HG03442 (cell line): ENCODE measurements at regions not wholly inside any gene's neighbourhood (a gene's known extent, or its start where the extent isn't known, plus 50 kb on each side); places are given as distances from the start of the nearest gene placed in this dataset.

Experiments
- ATAC-seq: cut with Tn5 transposase; IDR thresholded peaks from one replicate; pipeline ENCODE4 v1.9.1; 2021; ENCODE audit warnings: mild to moderate bottlenecking, moderate library complexity; ENCODE audit not compliant: unreplicated experiment

DNA sequence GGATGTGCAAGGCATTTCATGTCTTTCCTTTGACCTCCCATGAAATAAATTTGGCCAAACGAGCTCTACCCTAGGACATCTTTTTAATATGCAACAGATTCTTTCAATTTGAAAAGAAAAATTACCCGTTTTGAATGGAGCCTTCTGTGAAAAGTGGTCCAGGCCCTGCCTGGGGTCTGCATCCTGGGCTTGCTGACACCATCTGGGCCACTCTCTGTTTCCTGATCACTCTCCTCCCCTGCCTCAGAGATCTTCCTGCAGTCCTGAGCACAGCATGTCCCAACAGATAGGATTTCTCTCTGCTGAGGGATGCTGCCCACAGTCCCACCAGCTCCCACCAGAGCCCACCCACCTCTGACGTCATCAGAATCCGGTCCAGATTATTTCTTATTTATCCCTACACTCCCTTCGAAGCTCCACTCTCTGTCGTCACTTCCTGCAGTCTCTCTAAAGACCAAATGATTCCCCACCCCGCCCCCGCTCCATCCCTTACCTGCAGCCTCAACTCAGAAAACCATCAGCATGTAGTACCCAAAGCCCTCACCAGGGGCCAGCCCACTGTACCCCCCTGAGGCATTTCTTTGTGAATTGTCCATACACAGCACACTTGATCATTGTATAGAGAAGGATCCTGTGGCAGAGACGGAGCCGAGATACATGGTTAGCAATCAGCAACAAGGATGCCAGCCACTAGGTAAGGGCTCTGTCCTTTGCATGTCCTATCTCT, 192.1 kb upstream of the MGMT start:
- no peak for ATAC-seq

- no peak for ATAC-seq
Observed at GRCh38 chr10:129275886-129276285, 191.2 kb upstream of the MGMT start.

- ATAC-seq: no peak
Observed at GRCh38 chr10:129277084-129277483, 190.0 kb upstream of the MGMT start.

DNA sequence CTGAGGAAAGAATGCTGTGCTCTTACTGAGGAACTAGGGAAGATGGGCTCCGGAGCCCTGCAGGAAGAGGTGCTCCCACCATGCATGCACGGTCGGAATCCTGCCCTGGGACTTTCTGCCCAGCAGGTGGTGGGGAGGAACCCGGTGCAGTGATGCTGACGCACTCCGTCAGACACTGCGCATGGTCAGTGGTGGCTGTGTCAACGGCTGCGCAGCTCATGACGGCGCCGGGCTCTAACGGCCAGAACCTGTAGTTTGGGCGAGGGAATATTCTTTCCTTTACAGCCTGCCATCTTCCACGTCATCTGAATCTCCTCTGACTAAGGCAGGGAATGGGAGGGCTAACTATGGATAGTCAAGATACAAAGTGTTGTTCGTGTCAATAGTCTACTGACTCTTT, 189.2 kb upstream of the MGMT start:
- no peak for ATAC-seq

DNA sequence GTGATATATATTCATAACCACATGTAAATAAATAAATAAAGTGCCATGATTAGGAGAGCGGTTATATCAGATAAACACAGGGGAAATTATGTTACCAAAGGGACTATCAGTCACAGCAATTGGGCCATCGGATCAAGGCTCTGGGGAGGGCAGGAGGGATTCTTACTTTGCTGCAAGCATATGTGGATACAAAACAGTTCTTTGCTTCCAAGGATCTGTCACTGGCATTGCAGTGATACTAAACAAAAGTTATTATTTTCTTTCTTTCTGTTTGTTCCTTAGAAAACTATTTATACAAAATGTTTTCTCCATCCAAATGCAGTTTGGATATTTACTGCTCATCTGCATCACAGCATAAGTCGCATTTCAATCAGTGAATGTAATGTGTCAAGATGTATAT, 188.4 kb upstream of the MGMT start:
- ATAC-seq: no peak

- no peak for ATAC-seq
Observed at GRCh38 chr10:129279446-129280154, 187.4 kb upstream of the MGMT start.

GRCh38 chr10:129280155-129280502, 186.9 kb upstream of the MGMT start:
- ATAC-seq: no peak

DNA sequence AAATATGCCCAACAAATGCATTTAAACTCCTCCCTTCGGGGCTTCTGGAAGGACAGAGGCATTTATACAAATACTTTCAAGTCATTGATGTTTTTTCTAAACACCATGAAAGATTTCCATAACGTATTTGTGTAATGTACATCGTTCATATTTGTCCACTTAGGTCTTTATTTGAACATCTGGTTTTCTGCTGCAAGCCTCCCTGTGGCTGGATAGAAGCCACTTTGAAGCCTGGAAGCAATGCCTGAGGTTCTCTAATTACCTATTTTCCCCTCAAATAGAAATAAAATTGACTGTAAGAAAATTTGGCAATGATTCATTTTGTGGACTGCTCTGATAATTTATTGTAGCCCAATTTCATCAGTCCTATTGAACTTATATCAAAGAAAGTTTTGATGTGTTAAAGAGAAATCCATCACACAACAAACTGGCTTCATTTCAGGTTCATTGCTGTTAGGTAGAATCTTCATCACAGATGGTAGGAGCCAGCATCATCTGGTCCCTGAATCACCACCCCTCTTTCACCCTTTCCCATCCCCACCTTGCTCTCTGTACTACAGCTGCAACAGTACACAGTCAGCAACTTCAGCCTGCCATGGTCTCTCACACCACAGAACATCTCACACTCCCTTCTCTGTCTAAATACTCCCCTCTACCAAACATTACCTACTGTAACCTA, 186.0 kb upstream of the MGMT start:
- ATAC-seq: no peak

GRCh38 chr10:129285459-129285858, 181.6 kb upstream of the MGMT start:
- ATAC-seq: no peak

DNA sequence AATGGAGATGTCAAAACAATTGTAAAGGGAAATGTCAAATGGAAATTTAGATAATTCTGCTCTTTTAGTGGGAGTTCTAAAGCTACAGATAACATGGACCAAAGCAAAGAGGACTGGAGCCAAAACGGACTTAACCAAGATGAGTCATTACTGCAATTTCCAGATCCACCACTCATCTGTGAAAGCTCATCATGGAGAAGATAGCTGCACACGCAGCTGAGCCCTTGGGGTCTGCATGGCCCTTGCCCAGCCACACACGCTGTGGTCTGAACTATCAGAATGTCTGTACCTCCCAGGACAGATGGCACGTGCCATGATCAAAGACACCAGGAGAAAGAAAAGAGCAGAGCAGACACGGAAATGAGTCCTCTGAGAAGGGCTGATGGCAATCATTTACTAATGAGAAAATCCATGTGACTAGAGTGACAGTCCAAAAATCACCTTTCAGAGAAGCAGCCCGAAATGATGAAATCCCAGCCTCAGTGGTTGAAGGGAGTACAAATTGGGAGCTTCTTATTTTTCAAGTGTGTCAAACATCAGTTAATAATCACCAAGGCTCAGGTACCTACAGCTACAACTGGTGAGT, 177.9 kb upstream of the MGMT start:
- ATAC-seq: no peak

GRCh38 chr10:129293991-129294700, 172.9 kb upstream of the MGMT start:
- no peak for ATAC-seq

GRCh38 chr10:129294944-129295343, 172.1 kb upstream of the MGMT start:
- ATAC-seq: no peak

- no peak for ATAC-seq
Observed at GRCh38 chr10:129305046-129305445, 162.0 kb upstream of the MGMT start.

DNA sequence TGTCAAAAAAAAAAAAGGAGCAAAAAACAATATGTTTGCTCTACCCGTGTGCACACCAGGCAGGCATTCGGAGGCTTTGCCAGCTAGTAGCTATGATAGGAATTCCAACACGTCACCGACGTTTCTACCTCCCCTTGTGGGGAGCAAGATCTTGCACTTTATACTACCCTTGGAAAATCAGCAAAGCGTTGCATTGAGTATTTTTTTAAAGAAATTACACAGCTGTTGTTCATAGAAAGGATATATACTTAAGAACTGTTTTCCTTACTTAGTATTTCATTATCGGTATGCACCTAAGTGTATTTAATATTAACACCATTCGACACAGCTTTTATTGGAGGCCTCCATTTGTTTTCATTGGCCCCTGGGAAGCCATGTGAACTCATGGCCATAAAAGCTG, 159.9 kb upstream of the MGMT start:
- ATAC-seq: no peak

DNA sequence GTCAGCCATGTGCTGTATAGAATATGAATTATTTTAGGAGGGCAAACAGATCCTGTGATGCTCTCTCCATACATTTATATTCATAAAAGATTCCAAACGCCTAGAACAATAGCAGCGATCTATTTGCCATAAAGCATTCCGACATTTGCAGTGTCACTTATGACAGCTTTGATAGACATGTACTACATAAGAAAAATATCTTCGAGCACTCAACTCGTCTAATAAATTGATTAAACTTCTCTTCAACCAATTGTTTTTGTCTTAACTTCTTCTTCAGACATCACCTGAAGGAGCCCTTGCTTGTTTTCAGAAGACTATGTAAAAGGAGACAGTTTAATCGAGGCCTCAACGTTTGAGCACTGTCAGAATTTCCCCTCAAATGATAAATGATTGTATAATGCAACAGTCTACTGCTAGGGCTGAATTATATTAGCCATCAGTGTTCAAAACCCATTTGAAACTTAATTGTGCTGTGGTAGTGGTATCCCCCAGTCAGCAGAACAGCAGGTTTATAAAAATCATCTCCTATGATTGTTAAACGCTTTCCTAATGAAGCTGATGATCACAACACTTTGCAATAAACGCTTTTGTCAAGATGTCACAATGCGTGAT, 158.0 kb upstream of the MGMT start:
- ATAC-seq: no peak

- ATAC-seq: no peak
Observed at GRCh38 chr10:129309565-129309964, 157.5 kb upstream of the MGMT start.

GRCh38 chr10:129310881-129311280, 156.2 kb upstream of the MGMT start:
- ATAC-seq: no peak

DNA sequence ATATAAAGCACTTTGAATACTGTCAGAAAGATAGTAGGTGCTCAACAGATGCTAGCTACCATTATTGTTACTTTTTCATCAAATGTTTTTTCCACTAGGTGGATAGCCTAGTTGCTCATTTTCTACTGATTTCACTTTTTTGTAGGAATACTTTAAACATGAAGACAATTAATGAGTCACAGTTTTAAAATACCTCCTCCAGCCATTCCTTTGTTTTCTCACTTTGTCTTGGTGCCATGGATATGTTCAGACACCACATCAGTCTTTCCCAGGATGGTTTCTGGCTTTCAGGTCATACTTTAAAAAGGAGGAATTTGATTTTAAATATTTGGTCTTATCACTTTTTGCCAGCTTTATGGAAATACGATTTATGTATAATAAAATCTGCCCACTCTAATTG, 147.1 kb upstream of the MGMT start:
- ATAC-seq: no peak

DNA sequence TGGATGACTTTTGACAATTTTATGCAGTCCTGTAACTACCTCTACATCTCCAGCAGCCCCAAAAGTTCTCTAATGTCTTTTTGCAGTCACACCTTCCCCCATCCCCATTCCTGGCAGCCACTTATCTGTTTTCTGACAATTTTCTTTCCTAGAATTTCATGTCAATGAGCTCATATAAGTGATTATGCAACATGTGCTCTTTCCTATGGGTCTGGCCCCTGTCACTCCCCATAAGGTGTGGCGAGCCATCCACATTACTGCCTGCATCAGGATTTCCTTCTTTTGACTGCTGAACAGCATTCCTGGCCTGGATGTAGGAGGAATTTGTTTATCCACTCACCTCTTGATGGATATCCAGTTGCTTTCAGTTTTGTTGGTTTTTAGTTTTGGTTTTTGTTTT, 146.7 kb upstream of the MGMT start:
- no peak for ATAC-seq

GRCh38 chr10:129321727-129322126, 145.3 kb upstream of the MGMT start:
- no peak for ATAC-seq
